OCI-LY7 (cell line): ENCODE measurements at regions not wholly inside any gene's neighbourhood (a gene's known extent, or its start where the extent isn't known, plus 50 kb on each side); places are given as distances from the start of the nearest gene placed in this dataset.

Experiments used
- EZH2phosphoT487 ChIP-seq: fragments of 200-600 bp; sonication (generic); IDR thresholded peaks from 2 replicates; pipeline ENCODE4 v1.6.1; 2018; ENCODE audit warnings: low read depth, borderline replicate concordance, mild to moderate bottlenecking, mixed run types, antibody characterized with exemption, low read length, moderate library complexity, mixed read lengths
- TF ChIP-seq, protein P1 (sequence below): fragments of 200-600 bp; sonication (generic); conservative IDR thresholded peaks from 2 replicates; pipeline ENCODE4 v1.5.1; 2014; ENCODE audit warnings: mild to moderate bottlenecking, antibody characterized with exemption, low read length, moderate library complexity, mixed read lengths

DNA sequence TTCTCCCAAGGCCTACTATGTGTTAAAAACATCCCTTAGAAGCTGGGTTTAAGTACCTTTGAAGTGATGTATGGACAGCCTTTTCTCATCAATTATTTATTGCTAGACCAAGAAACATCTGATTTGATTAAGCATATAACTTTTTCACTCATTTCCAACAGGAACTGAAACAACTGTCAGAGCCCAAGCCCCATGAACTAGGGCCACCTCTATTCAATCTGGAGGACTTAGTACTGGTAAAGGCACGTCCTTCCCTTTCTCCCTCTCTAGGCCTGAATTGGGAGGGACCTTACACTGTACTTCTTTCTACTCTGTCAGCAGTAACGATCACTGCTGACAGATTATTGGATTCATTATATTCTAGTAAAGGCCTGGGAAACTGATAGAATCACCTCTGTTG lies 612.0 kb upstream of the CDH8 start:
- TF ChIP-seq, protein P1, sequence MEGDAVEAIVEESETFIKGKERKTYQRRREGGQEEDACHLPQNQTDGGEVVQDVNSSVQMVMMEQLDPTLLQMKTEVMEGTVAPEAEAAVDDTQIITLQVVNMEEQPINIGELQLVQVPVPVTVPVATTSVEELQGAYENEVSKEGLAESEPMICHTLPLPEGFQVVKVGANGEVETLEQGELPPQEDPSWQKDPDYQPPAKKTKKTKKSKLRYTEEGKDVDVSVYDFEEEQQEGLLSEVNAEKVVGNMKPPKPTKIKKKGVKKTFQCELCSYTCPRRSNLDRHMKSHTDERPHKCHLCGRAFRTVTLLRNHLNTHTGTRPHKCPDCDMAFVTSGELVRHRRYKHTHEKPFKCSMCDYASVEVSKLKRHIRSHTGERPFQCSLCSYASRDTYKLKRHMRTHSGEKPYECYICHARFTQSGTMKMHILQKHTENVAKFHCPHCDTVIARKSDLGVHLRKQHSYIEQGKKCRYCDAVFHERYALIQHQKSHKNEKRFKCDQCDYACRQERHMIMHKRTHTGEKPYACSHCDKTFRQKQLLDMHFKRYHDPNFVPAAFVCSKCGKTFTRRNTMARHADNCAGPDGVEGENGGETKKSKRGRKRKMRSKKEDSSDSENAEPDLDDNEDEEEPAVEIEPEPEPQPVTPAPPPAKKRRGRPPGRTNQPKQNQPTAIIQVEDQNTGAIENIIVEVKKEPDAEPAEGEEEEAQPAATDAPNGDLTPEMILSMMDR, result no peak
- TF ChIP-seq EZH2phosphoT487, result no peak
